Cardiac muscle cell (in vitro differentiated cells and primary cell): ENCODE measurements at regions not wholly inside any gene's neighbourhood (a gene's known extent, or its start where the extent isn't known, plus 50 kb on each side); places are given as distances from the start of the nearest gene placed in this dataset.

Experiments
- DNase-seq, 2 donors: peaks; one replicate each; pipeline versions ENCODE4 v3.0.0 to v3.0.0-alpha.2; 2010 to 2017; ENCODE audit warnings: low read depth in 1 of 2, low spot score in 1 of 2
- H3K27ac ChIP-seq: fragments of 200-600 bp; sonication (generic); 2 replicates; pipeline ENCODE4 v1.5.1; 2016
- H3K27me3 ChIP-seq: fragments of 200-600 bp; sonication (generic); 2 replicates; pipeline ENCODE4 v1.6.0; 2016; ENCODE audit warnings: control low read depth
- H3K36me3 ChIP-seq: fragments of 200-600 bp; sonication (generic); 2 replicates; pipeline ENCODE4 v1.5.1; 2016; ENCODE audit warnings: control low read depth
- H3K4me1 ChIP-seq: fragments of 200-600 bp; sonication (generic); 2 replicates; pipeline ENCODE4 v1.8.1; 2017; ENCODE audit warnings: low read depth, mild to moderate bottlenecking, mixed run types
- H3K4me3 ChIP-seq: fragments of 200-600 bp; sonication (generic); 2 replicates; pipeline ENCODE4 v1.5.1; 2016; ENCODE audit warnings: mild to moderate bottlenecking
- H3K9me3 ChIP-seq: fragments of 200-600 bp; sonication (generic); 2 replicates; pipeline ENCODE4 v1.5.1; 2017; ENCODE audit warnings: low read depth, mild to moderate bottlenecking, control low read depth
- TF ChIP-seq, protein P1 (sequence below): IDR thresholded peaks from 2 replicates; pipeline ENCODE4 v1.5.1; 2012; ENCODE audit warnings: low read depth, mild to moderate bottlenecking, low read length

DNA sequence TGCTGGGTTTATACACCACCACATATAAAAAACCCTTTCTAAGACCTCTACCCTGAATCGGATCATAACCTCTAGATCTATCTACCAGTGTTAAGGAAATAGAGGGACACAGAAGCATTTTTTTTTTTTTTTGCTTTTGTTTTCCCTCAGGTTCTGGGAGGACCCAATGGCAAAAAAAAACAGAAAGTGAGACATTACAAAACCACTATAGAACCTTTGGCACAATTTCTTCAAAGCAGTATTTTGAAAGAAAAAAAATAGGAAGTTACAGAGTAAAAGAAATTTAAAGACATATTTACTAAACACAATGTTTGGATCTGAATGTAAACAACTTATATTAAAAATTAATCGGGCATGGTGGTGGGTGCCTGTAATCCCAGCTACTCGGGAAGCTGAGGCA lies 1258.7 kb upstream of the GJE1 start:
- Histone ChIP-seq H3K4me1 (no peaks in the 10 kb centered on the region), H3K36me3 (no peaks in the 10 kb centered on the region), H3K9me3 (no peaks in the 10 kb centered on the region), H3K27me3 (no peaks in the 10 kb centered on the region), H3K4me3 (no peak overlapping the region), H3K27ac (no peak overlapping the region)
- TF ChIP-seq, protein P1, sequence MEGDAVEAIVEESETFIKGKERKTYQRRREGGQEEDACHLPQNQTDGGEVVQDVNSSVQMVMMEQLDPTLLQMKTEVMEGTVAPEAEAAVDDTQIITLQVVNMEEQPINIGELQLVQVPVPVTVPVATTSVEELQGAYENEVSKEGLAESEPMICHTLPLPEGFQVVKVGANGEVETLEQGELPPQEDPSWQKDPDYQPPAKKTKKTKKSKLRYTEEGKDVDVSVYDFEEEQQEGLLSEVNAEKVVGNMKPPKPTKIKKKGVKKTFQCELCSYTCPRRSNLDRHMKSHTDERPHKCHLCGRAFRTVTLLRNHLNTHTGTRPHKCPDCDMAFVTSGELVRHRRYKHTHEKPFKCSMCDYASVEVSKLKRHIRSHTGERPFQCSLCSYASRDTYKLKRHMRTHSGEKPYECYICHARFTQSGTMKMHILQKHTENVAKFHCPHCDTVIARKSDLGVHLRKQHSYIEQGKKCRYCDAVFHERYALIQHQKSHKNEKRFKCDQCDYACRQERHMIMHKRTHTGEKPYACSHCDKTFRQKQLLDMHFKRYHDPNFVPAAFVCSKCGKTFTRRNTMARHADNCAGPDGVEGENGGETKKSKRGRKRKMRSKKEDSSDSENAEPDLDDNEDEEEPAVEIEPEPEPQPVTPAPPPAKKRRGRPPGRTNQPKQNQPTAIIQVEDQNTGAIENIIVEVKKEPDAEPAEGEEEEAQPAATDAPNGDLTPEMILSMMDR = no peak
- no peak for DNase-seq

DNA sequence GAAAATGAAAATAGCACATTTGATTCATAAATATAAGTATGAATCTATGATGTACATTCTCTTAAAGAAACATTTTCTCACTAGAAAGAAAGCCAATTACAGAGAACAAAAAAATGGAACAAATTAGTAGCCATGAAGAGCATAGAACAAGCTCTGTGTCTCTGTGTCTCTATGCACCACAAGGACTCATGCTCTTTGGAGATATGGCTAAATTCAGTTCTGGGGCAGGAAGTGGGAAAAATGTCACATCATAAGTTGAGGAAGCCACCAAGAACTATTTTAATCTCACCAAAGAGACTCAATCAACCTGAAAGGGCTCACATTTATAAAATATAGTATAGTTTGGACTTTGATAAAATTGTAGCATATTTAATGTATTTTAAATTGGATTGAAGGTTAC lies 1259.8 kb upstream of the GJE1 start:
- Histone ChIP-seq H3K27ac (no peak overlapping the region), H3K9me3 (no peaks in the 10 kb centered on the region), H3K36me3 (no peaks in the 10 kb centered on the region), H3K27me3 (no peaks in the 10 kb centered on the region), H3K4me3 (no peak overlapping the region), H3K4me1 (no peaks in the 10 kb centered on the region)
- DNase-seq = no peak
- TF ChIP-seq, protein P1 = no peak

DNA sequence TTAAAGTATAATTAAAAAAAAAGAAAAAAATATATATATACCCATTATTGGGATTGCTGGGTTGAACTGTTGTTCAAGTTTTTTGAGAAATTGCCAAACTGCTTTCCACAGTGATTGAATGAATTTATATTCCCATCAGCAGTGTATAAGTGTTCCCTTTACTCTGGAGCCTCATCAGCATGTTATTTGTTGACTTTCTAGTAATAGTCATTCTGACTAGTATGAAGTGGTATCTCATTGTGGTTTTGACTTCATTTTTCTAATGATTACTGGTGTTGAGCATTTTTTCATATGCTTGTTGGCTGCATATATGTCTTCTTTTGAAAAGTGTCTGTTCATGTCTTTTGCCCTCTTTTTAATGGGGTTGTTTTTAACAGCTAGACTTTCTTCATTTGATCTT lies 1260.8 kb upstream of the GJE1 start:
- Histone ChIP-seq H3K36me3 (no peaks in the 10 kb centered on the region), H3K4me1 (no peaks in the 10 kb centered on the region), H3K4me3 (no peak overlapping the region), H3K27me3 (no peaks in the 10 kb centered on the region), H3K27ac (no peak overlapping the region), H3K9me3 (no peaks in the 10 kb centered on the region)
- DNase-seq = peak in 1 of 2 donors; percentile 22
- TF ChIP-seq, protein P1 = no peak

DNA sequence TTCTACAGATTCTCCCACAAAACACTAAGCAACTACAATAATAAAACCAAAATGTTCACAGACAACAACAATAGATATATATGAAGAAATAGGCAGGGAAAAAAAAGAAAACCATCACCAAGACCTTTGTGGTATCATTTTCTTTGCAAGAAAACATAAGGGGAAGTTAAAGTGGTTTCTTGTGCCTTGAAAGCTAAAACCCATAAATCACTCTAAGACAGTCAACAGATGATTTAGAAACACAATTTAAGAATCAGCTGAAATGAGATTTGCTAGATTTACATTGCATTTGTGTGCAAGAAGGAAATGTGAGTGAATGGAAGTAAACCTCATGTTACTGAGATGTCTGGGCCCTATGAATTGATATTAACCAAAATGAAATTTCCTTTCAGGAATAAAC lies 1265.4 kb upstream of the GJE1 start:
- H3K4me1 ChIP-seq = no peaks in the 10 kb centered on the region
- H3K36me3 ChIP-seq = no peaks in the 10 kb centered on the region
- TF ChIP-seq, protein P1 = no peak
- no peak overlapping the region for H3K4me3 ChIP-seq
- H3K27ac ChIP-seq = no peak overlapping the region
- H3K27me3 ChIP-seq = no peaks in the 10 kb centered on the region
- DNase-seq = no peak
- H3K9me3 ChIP-seq = no peaks in the 10 kb centered on the region

DNA sequence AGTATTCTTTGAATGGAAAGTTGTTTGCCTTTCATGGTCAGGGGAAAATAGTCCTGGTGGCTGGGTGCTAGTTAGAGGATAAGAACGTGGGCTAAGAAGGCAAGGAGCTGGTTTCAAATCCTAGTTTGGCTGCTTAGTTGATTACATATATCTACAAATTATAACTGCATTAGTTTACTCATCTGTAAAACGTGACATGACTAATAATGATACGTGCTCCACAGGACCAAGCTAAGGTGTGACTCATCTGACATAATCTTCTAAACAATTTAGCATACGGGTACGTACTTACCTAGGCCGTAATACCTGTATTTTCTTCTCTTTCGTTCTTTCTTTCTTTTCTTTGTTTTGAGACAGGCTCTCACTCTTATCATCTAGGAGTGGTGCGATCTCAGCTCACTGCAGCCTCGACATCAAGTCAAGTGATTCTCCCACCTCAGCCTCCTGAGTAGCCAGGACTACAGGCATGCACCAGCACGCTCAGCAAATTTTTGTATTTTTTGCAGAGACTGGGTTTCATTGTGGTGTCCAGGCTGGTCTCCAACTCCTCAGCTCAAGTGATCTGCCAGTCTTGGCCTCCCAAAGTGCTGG lies 1274.2 kb upstream of the GJE1 start:
- TF ChIP-seq, protein P1 = no peak
- DNase-seq = no peak
- no peaks in the 10 kb centered on the region for H3K4me1 ChIP-seq
- H3K9me3 ChIP-seq = no peaks in the 10 kb centered on the region
- no peaks in the 10 kb centered on the region for H3K36me3 ChIP-seq
- H3K27me3 ChIP-seq = no peaks in the 10 kb centered on the region
- H3K4me3 ChIP-seq = no peak overlapping the region
- no peak overlapping the region for H3K27ac ChIP-seq
